B cell (primary cell): ENCODE measurements at regions not wholly inside any gene's neighbourhood (a gene's known extent, or its start where the extent isn't known, plus 50 kb on each side); places are given as distances from the start of the nearest gene placed in this dataset.

Experiments
- ATAC-seq: fragments of 200-7000 bp; cut with Tn5 transposase; one replicate; pipeline ENCODE4 v1.10.0; 2021; ENCODE audit warnings: low read depth, mild to moderate bottlenecking, moderate number of reproducible peaks, moderate library complexity
- CTCF ChIA-PET: fragments of 350-600 bp; sonication (Branson Sonifier 250); formaldehyde crosslinking; loops from one replicate; lab custom pipeline; 2021; ENCODE audit warnings: antibody characterized with exemption, inconsistent platforms; lab: Charles Lee
- POLR2A ChIA-PET: fragments of 350-600 bp; sonication (Branson Sonifier 250); formaldehyde crosslinking; loops from one replicate; lab custom pipeline; 2021; ENCODE audit warnings: antibody characterized with exemption; lab: Charles Lee
- DNase-seq: peaks from one replicate; pipeline ENCODE4 v3.0.0; 2013
- H2AFZ ChIP-seq: 2 replicates; pipeline ENCODE4 v1.6.1; 2012; ENCODE audit warnings: mild to moderate bottlenecking, low read depth, low read length; ENCODE audit not compliant: insufficient read depth, poor library complexity, severe bottlenecking
- H3K27ac ChIP-seq, 2 donors: 1 replicate in 1 of 2; 2 replicates in 1 of 2; pipeline ENCODE4 v1.5.1; 2012 to 2013; ENCODE audit warnings: low read length in 2 of 2, mild to moderate bottlenecking in 2 of 2, moderate library complexity in 1 of 2
- H3K27me3 ChIP-seq, 4 experiments: fragments of 200-600 bp in 1 of 4; sonication (generic) in 1 of 4; replicated peaks in 1 of 4; 1 replicate in 2 of 4; 2 replicates in 2 of 4; pipeline versions ENCODE4 v1.6.1 to v1.7.0; 2013 to 2016; ENCODE audit warnings: low read length in 3 of 4, mild to moderate bottlenecking in 2 of 4, mixed read lengths in 1 of 4, moderate library complexity in 1 of 4; ENCODE audit not compliant: insufficient read depth in 4 of 4, control insufficient read depth in 3 of 4; ENCODE audit errors: control extremely low read depth in 1 of 4
- H3K36me3 ChIP-seq, 2 experiments: replicated peaks in 1 of 2; 1 replicate in 1 of 2; 2 replicates in 1 of 2; pipeline versions ENCODE4 v1.6.1 to v1.7.1; 2013; ENCODE audit warnings: low read length in 1 of 2; ENCODE audit not compliant: insufficient read depth in 2 of 2, control insufficient read depth in 1 of 2; ENCODE audit errors: control extremely low read depth in 1 of 2, extremely low read depth in 1 of 2
- H3K4me1 ChIP-seq, 2 donors: fragments of 200-600 bp in 1 of 2; sonication (generic) in 1 of 2; 1 replicate in 1 of 2; 2 replicates in 1 of 2; pipeline versions ENCODE4 v1.5.1 to v1.6.1; 2013 to 2017; ENCODE audit warnings: low read length in 2 of 2; ENCODE audit not compliant: control insufficient read depth in 2 of 2, insufficient read depth in 2 of 2
- H3K4me2 ChIP-seq: replicated peaks from 2 replicates; pipeline ENCODE3; 2012; ENCODE audit warnings: mild to moderate bottlenecking, low read depth, low read length; ENCODE audit not compliant: poor library complexity, severe bottlenecking
- H3K4me3 ChIP-seq, 5 experiments: fragments of 200-600 bp in 1 of 5; sonication (generic) in 1 of 5; 1 replicate in 3 of 5; 2 replicates in 2 of 5; pipeline versions ENCODE4 v1.5.1 to v1.7.0; 2011 to 2016; ENCODE audit warnings: low read length in 4 of 5, mild to moderate bottlenecking in 4 of 5, low read depth in 2 of 5, control low read depth in 1 of 5, moderate library complexity in 1 of 5; ENCODE audit not compliant: insufficient read depth in 1 of 5; ENCODE audit errors: control extremely low read depth in 1 of 5, extremely low read depth in 1 of 5
- H3K79me2 ChIP-seq: fragments of 200-600 bp; sonication (generic); one replicate; pipeline ENCODE4 v1.6.0; 2016; ENCODE audit warnings: low read length; ENCODE audit not compliant: control insufficient read depth, insufficient read depth
- H3K9ac ChIP-seq: fragments of 200-600 bp; sonication (generic); 2 replicates; pipeline ENCODE4 v1.6.1; 2017; ENCODE audit warnings: mild to moderate bottlenecking, low read length, moderate library complexity
- H3K9me3 ChIP-seq, 3 donors: one replicate each; pipeline versions ENCODE4 v1.6.1 to v1.7.1; 2013; ENCODE audit warnings: low read length in 2 of 3; ENCODE audit not compliant: control insufficient read depth in 2 of 3, insufficient read depth in 1 of 3; ENCODE audit errors: control extremely low read depth in 1 of 3
- H4K20me1 ChIP-seq: 2 replicates; pipeline ENCODE4 v1.6.0; 2012; ENCODE audit warnings: mild to moderate bottlenecking, low read length; ENCODE audit not compliant: insufficient read depth, control insufficient read depth, poor library complexity, severe bottlenecking
- H3K27ac Mint-ChIP-seq: one replicate; pipeline ENCODE4 v1.8.0; 2021; ENCODE audit warnings: mixed read lengths
- H3K27me3 Mint-ChIP-seq: one replicate; pipeline ENCODE4 v1.8.0; 2021; ENCODE audit warnings: mixed read lengths
- H3K4me1 Mint-ChIP-seq: one replicate; pipeline ENCODE4 v1.8.0; 2021; ENCODE audit warnings: mixed read lengths
- H3K4me3 Mint-ChIP-seq: one replicate; pipeline ENCODE4 v1.8.0; 2021; ENCODE audit warnings: mixed read lengths
- H3K9me3 Mint-ChIP-seq: one replicate; pipeline ENCODE4 v1.8.0; 2022; ENCODE audit warnings: mixed read lengths; ENCODE audit not compliant: insufficient read depth
- EZH2 ChIP-seq: IDR thresholded peaks from 2 replicates; pipeline ENCODE4 v1.6.1; 2012; ENCODE audit warnings: borderline replicate concordance, low read depth, mild to moderate bottlenecking, moderate library complexity, low read length; ENCODE audit not compliant: insufficient read depth, poor library complexity, severe bottlenecking
- WGBS: methylation state at CpG from one replicate; pipeline ENCODE4 v1.1.5; 2013; ENCODE audit warnings: missing lambda C conversion rate; ENCODE audit not compliant: insufficient coverage; 5-methylcytosine and 5-hydroxymethylcytosine counted together
- intact Hi-C: fragments of 100-400 bp; cut with micrococcal nuclease; formaldehyde crosslinking; loops from one replicate; pipeline ENCODE4 v1.10.0; 2022
- TF ChIP-seq, protein P1 (sequence below): fragments of 200-600 bp; IDR thresholded peaks from one replicate; pipeline ENCODE4 v1.8.0; 2022; ENCODE audit warnings: antibody characterized with exemption, mild to moderate bottlenecking

DNA sequence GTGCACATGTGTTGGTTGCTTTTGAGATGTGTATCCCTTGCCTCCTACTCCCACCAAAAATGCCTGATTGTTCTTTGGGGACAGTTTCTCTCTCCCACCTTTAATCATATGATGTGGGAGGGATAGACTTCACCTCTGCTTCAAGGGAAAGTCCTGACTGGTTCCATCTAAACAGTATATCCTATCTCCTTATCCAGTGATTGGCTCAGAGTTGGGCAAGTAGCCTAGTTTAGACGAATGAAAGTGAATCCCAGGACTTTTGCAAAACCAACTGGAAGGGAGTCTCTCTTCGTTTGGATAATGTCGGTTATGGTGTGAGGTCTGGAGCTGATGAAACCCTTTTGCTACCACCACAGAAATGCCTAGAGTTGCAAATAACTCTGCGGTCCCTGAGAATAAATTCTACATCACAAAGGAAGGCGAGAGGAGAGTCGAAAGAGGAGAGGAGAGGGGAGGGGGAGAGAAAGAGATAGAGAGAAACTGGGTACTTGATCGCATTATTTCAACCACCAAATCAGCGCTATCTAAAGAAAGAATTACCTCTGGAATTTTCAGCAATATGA is 77.1 kb upstream of the SALL1 start:
- CTCF ChIA-PET, result no interaction called here

DNA sequence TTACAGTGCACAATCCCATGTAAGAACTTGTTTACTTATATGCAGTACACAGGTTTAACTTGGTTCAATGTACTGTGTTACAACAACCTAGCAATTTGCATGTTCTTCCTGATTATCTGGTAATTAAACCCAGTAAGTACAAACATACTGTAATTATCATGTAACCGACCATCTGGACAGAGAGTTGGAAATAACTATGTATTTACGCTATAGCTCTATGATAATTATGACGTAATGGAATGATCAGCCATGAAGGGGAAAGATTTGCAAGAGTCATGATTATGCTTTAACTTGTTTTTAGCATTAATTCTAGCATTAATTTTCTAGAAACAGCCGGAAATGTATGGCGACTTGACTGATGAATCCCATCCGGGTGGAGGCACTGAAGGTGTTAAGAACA is 74.8 kb upstream of the SALL1 start:
- CTCF ChIA-PET, result no interaction called here
- Histone ChIP-seq H3K27ac (no peak overlapping the region), H3K9me3 (peaks cover 0 to 11% (median 0%) of the 10 kb centered on the region in 3 donors), H3K4me1 (no peaks in the 10 kb centered on the region), H3K79me2 (no peaks in the 10 kb centered on the region), H3K4me2 (no peak overlapping the region), H2AFZ (no peak overlapping the region), H4K20me1 (no peaks in the 10 kb centered on the region), H3K4me3 (no peak overlapping the region), H3K27me3 (no peaks in the 10 kb centered on the region), H3K36me3 (no peaks in the 10 kb centered on the region), H3K9ac (no peak overlapping the region)
- TF ChIP-seq, protein P1, sequence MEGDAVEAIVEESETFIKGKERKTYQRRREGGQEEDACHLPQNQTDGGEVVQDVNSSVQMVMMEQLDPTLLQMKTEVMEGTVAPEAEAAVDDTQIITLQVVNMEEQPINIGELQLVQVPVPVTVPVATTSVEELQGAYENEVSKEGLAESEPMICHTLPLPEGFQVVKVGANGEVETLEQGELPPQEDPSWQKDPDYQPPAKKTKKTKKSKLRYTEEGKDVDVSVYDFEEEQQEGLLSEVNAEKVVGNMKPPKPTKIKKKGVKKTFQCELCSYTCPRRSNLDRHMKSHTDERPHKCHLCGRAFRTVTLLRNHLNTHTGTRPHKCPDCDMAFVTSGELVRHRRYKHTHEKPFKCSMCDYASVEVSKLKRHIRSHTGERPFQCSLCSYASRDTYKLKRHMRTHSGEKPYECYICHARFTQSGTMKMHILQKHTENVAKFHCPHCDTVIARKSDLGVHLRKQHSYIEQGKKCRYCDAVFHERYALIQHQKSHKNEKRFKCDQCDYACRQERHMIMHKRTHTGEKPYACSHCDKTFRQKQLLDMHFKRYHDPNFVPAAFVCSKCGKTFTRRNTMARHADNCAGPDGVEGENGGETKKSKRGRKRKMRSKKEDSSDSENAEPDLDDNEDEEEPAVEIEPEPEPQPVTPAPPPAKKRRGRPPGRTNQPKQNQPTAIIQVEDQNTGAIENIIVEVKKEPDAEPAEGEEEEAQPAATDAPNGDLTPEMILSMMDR, result no peak
- TF ChIP-seq EZH2, result no peak
- POLR2A ChIA-PET, result no interaction called here
- Mint-ChIP-seq H3K9me3 (no peaks in the 10 kb centered on the region), H3K4me3 (no peak overlapping the region), H3K4me1 (no peaks in the 10 kb centered on the region), H3K27ac (no peak overlapping the region), H3K27me3 (no peaks in the 10 kb centered on the region)
- ATAC-seq (no peak), DNase-seq (no peak)
- intact Hi-C loops, result no loop called here
- no CpG with 5 or more reads among the region's 6 CpGs for WGBS

More for the DNA sequence above, 77.1 kb upstream of the SALL1 start:
- Histone ChIP-seq H3K4me2 (no peak overlapping the region), H3K4me3 (no peak overlapping the region), H3K9ac (no peak overlapping the region), H3K79me2 (no peaks in the 10 kb centered on the region), H3K9me3 (peaks cover 0 to 7% (median 0%) of the 10 kb centered on the region in 3 donors), H3K27me3 (no peaks in the 10 kb centered on the region), H3K4me1 (no peaks in the 10 kb centered on the region), H3K36me3 (no peaks in the 10 kb centered on the region), H3K27ac (no peak overlapping the region), H4K20me1 (no peaks in the 10 kb centered on the region), H2AFZ (no peak overlapping the region)
- no peak for ATAC-seq
- no CpG with 5 or more reads among the region's 8 CpGs for WGBS
- POLR2A ChIA-PET, result no interaction called here
- no peaks in the 10 kb centered on the region for H3K4me1 Mint-ChIP-seq
- no peaks in the 10 kb centered on the region for H3K9me3 Mint-ChIP-seq
- intact Hi-C loops, result no loop called here
- TF ChIP-seq EZH2, result no peak
- TF ChIP-seq, protein P1, result no peak
- no peaks in the 10 kb centered on the region for H3K27me3 Mint-ChIP-seq
- no peak overlapping the region for H3K27ac Mint-ChIP-seq
- no peak overlapping the region for H3K4me3 Mint-ChIP-seq
- no peak for DNase-seq
